ENCODE measurements at regions not wholly inside any gene's neighbourhood (a gene's known extent, or its start where the extent isn't known, plus 50 kb on each side); places are given as distances from the start of the nearest gene placed in this dataset.

DNA sequence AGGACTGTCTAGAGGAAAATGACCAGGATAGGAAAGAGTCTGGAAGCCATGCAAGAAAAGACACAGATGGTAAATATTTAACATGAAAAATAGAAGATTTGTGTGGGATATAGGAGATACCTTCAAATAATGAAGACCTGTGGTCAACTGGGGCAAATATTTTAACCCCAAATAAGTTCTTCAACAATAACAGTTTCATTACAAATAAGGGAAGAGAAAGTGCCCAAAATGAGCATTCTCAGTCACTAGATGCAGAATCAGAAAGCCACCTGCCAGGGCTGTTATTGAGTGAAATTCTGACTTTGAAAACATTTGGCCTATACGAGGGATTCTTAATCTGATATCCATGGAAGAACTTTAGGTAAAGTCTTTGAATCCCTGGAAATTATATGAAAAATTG is 231.2 kb upstream of the PLEKHG7 start (continued):
- TF ChIP-seq, protein P1, sequence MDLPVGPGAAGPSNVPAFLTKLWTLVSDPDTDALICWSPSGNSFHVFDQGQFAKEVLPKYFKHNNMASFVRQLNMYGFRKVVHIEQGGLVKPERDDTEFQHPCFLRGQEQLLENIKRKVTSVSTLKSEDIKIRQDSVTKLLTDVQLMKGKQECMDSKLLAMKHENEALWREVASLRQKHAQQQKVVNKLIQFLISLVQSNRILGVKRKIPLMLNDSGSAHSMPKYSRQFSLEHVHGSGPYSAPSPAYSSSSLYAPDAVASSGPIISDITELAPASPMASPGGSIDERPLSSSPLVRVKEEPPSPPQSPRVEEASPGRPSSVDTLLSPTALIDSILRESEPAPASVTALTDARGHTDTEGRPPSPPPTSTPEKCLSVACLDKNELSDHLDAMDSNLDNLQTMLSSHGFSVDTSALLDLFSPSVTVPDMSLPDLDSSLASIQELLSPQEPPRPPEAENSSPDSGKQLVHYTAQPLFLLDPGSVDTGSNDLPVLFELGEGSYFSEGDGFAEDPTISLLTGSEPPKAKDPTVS (IDR thresholded peaks at IDR 0.05; ENCODE audit: low read depth, low read length), result no peak
- TF ChIP-seq ZNF384 (IDR thresholded peaks at IDR 0.05; ENCODE audit: borderline replicate concordance, low read depth, low read length), result no peak
- TF ChIP-seq ATF7 (IDR thresholded peaks at IDR 0.05; ENCODE audit: low read depth), result peak; percentile 57
- peak; percentile 47; the same call in 1 of the 2 replicates for TF ChIP-seq GATAD2B (conservative IDR thresholded peaks at IDR 0.05; ENCODE audit: low read depth)
- peak; percentile 85 for TF ChIP-seq BCL11A (IDR thresholded peaks at IDR 0.05; ENCODE audit: low read depth, low read length)
- TF ChIP-seq MTA2 (IDR thresholded peaks at IDR 0.05; ENCODE audit: low read depth), result peak; percentile 94
- peak; percentile 90 for TF ChIP-seq JUNB (IDR thresholded peaks at IDR 0.05)
- no peak for TF ChIP-seq RCOR1 (conservative IDR thresholded peaks at IDR 0.05; ENCODE audit: low read depth, low read length)
- TF ChIP-seq BACH1 (IDR thresholded peaks at IDR 0.05; ENCODE audit: borderline replicate concordance), result peak; percentile 68; the same call in 1 of the 2 replicates
- no peak for TF ChIP-seq NRF1 (conservative IDR thresholded peaks at IDR 0.05; ENCODE audit: low read depth, low read length)
- TF ChIP-seq CHD2 (IDR thresholded peaks at IDR 0.05; ENCODE audit: borderline replicate concordance, low read depth, low read length), result no peak
- peak; percentile 89 to 96 for TF ChIP-seq EP300 (IDR thresholded peaks at IDR 0.05; ENCODE audit: borderline replicate concordance in 1 of 2, control insufficient read depth in 1 of 2, low read depth in 2 of 2, low read length in 2 of 2)
- peak; percentile 93 for TF ChIP-seq FOXM1 (IDR thresholded peaks at IDR 0.05; ENCODE audit: low read depth, low read length)
- TF ChIP-seq YY1 (IDR thresholded peaks at IDR 0.05; ENCODE audit: low read depth, low read length), result no peak
- no peak for TF ChIP-seq CHD1 (IDR thresholded peaks at IDR 0.05; ENCODE audit: low read depth, low read length)
- TF ChIP-seq, protein P2, sequence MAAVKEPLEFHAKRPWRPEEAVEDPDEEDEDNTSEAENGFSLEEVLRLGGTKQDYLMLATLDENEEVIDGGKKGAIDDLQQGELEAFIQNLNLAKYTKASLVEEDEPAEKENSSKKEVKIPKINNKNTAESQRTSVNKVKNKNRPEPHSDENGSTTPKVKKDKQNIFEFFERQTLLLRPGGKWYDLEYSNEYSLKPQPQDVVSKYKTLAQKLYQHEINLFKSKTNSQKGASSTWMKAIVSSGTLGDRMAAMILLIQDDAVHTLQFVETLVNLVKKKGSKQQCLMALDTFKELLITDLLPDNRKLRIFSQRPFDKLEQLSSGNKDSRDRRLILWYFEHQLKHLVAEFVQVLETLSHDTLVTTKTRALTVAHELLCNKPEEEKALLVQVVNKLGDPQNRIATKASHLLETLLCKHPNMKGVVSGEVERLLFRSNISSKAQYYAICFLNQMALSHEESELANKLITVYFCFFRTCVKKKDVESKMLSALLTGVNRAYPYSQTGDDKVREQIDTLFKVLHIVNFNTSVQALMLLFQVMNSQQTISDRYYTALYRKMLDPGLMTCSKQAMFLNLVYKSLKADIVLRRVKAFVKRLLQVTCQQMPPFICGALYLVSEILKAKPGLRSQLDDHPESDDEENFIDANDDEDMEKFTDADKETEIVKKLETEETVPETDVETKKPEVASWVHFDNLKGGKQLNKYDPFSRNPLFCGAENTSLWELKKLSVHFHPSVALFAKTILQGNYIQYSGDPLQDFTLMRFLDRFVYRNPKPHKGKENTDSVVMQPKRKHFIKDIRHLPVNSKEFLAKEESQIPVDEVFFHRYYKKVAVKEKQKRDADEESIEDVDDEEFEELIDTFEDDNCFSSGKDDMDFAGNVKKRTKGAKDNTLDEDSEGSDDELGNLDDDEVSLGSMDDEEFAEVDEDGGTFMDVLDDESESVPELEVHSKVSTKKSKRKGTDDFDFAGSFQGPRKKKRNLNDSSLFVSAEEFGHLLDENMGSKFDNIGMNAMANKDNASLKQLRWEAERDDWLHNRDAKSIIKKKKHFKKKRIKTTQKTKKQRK (IDR thresholded peaks at IDR 0.05; ENCODE audit: low read depth, low read length), result no peak
- no peak for TF ChIP-seq NFXL1 (IDR thresholded peaks at IDR 0.05; ENCODE audit: borderline replicate concordance)
- TF ChIP-seq MEF2B (IDR thresholded peaks at IDR 0.05; ENCODE audit: partially characterized antibody, poor library complexity, severe bottlenecking), result peak; percentile 78
- peak; percentile 65 for TF ChIP-seq BMI1 (IDR thresholded peaks at IDR 0.05; ENCODE audit: borderline replicate concordance)
- TF ChIP-seq, protein P3, sequence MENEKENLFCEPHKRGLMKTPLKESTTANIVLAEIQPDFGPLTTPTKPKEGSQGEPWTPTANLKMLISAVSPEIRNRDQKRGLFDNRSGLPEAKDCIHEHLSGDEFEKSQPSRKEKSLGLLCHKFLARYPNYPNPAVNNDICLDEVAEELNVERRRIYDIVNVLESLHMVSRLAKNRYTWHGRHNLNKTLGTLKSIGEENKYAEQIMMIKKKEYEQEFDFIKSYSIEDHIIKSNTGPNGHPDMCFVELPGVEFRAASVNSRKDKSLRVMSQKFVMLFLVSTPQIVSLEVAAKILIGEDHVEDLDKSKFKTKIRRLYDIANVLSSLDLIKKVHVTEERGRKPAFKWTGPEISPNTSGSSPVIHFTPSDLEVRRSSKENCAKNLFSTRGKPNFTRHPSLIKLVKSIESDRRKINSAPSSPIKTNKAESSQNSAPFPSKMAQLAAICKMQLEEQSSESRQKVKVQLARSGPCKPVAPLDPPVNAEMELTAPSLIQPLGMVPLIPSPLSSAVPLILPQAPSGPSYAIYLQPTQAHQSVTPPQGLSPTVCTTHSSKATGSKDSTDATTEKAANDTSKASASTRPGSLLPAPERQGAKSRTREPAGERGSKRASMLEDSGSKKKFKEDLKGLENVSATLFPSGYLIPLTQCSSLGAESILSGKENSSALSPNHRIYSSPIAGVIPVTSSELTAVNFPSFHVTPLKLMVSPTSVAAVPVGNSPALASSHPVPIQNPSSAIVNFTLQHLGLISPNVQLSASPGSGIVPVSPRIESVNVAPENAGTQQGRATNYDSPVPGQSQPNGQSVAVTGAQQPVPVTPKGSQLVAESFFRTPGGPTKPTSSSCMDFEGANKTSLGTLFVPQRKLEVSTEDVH (IDR thresholded peaks at IDR 0.05; ENCODE audit: low read depth, partially characterized antibody), result no peak
- TF ChIP-seq, protein P4, sequence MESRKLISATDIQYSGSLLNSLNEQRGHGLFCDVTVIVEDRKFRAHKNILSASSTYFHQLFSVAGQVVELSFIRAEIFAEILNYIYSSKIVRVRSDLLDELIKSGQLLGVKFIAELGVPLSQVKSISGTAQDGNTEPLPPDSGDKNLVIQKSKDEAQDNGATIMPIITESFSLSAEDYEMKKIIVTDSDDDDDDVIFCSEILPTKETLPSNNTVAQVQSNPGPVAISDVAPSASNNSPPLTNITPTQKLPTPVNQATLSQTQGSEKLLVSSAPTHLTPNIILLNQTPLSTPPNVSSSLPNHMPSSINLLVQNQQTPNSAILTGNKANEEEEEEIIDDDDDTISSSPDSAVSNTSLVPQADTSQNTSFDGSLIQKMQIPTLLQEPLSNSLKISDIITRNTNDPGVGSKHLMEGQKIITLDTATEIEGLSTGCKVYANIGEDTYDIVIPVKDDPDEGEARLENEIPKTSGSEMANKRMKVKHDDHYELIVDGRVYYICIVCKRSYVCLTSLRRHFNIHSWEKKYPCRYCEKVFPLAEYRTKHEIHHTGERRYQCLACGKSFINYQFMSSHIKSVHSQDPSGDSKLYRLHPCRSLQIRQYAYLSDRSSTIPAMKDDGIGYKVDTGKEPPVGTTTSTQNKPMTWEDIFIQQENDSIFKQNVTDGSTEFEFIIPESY (IDR thresholded peaks at IDR 0.05), result no peak
- TF ChIP-seq TARDBP (IDR thresholded peaks at IDR 0.05; ENCODE audit: borderline replicate concordance), result no peak

Data from GM12878 (cell line).